Left ventricle myocardium inferior (tissue), 1 donor: ENCODE measurements at regions not wholly inside any gene's neighbourhood (a gene's known extent, or its start where the extent isn't known, plus 50 kb on each side); places are given as distances from the start of the nearest gene placed in this dataset.

Experiments
- DNase-seq: peaks from one replicate; pipeline ENCODE4 v3.0.0-alpha.2; 2020
- H3K27ac ChIP-seq: fragments of 200-600 bp; replicated peaks from 2 replicates; pipeline ENCODE4 v1.8.0; 2021
- H3K27me3 ChIP-seq: fragments of 200-600 bp; 2 replicates; pipeline ENCODE4 v1.8.0; 2021; ENCODE audit warnings: low read depth
- H3K36me3 ChIP-seq: fragments of 200-600 bp; 2 replicates; pipeline ENCODE4 v1.8.0; 2021
- H3K4me1 ChIP-seq: fragments of 200-600 bp; 2 replicates; pipeline ENCODE4 v1.8.0; 2021
- H3K4me3 ChIP-seq: fragments of 200-600 bp; 2 replicates; pipeline ENCODE4 v1.8.0; 2021; ENCODE audit warnings: mild to moderate bottlenecking, moderate library complexity
- H3K9me3 ChIP-seq: fragments of 200-600 bp; replicated peaks from 2 replicates; pipeline ENCODE4 v1.8.0; 2021
- CTCF ChIP-seq: fragments of 200-600 bp; IDR thresholded peaks from 2 replicates; pipeline ENCODE4 v1.8.0; 2021; ENCODE audit warnings: antibody characterized with exemption, mild to moderate bottlenecking, borderline replicate concordance
- intact Hi-C: fragments of 100-400 bp; cut with micrococcal nuclease; formaldehyde crosslinking; loops from one replicate; pipeline ENCODE4 v1.11.0; 2022
- donor health status: DM: no; HTN: yes; CAD: no; lungs with severe emphysema.

GRCh38 chr11:27938011-27938410, 169.9 kb downstream of the KIF18A start:
- Histone ChIP-seq H3K9me3 (peaks cover 10% of the 10 kb centered on the region), H3K27me3 (no peaks in the 10 kb centered on the region), H3K4me3 (no peak overlapping the region), H3K36me3 (no peaks in the 10 kb centered on the region), H3K27ac (no peak overlapping the region), H3K4me1 (no peaks in the 10 kb centered on the region)
- TF ChIP-seq CTCF: no peak
- DNase-seq: no peak
- intact Hi-C loops: no loop called here

- intact Hi-C loops: no loop called here
- no peak overlapping the region for H3K4me3 ChIP-seq
- H3K9me3 ChIP-seq: peaks cover 10% of the 10 kb centered on the region
- no peaks in the 10 kb centered on the region for H3K36me3 ChIP-seq
- no peak overlapping the region for H3K27ac ChIP-seq
- H3K27me3 ChIP-seq: no peaks in the 10 kb centered on the region
- no peak for DNase-seq
- TF ChIP-seq CTCF: no peak
- no peaks in the 10 kb centered on the region for H3K4me1 ChIP-seq
These were observed 173.2 kb downstream of the KIF18A start for GRCh38 chr11:27934830-27935145.

- no peak for DNase-seq
- Histone ChIP-seq H3K27ac (no peak overlapping the region), H3K36me3 (no peaks in the 10 kb centered on the region), H3K9me3 (peaks cover 9% of the 10 kb centered on the region), H3K27me3 (no peaks in the 10 kb centered on the region), H3K4me1 (no peaks in the 10 kb centered on the region), H3K4me3 (no peak overlapping the region)
- no peak for TF ChIP-seq CTCF
- intact Hi-C loops: no loop called here
These were observed 173.7 kb downstream of the KIF18A start for GRCh38 chr11:27933992-27934829.

- Histone ChIP-seq H3K36me3 (no peaks in the 10 kb centered on the region), H3K27me3 (no peaks in the 10 kb centered on the region), H3K27ac (no peak overlapping the region), H3K4me3 (no peak overlapping the region), H3K4me1 (no peaks in the 10 kb centered on the region), H3K9me3 (no peaks in the 10 kb centered on the region)
- no peak for TF ChIP-seq CTCF
- DNase-seq: no peak
- intact Hi-C loops: no loop called here
These were observed 176.2 kb downstream of the KIF18A start for GRCh38 chr11:27931770-27932169.

- no peak for TF ChIP-seq CTCF
- no peaks in the 10 kb centered on the region for H3K9me3 ChIP-seq
- H3K27me3 ChIP-seq: no peaks in the 10 kb centered on the region
- no peaks in the 10 kb centered on the region for H3K36me3 ChIP-seq
- H3K27ac ChIP-seq: no peak overlapping the region
- no peak for DNase-seq
- no peaks in the 10 kb centered on the region for H3K4me1 ChIP-seq
- intact Hi-C loops: no loop called here
- no peak overlapping the region for H3K4me3 ChIP-seq
These were observed 177.0 kb downstream of the KIF18A start for GRCh38 chr11:27930946-27931345.
